ENCODE measurements at regions not wholly inside any gene's neighbourhood (a gene's known extent, or its start where the extent isn't known, plus 50 kb on each side); places are given as distances from the start of the nearest gene placed in this dataset.

DNA sequence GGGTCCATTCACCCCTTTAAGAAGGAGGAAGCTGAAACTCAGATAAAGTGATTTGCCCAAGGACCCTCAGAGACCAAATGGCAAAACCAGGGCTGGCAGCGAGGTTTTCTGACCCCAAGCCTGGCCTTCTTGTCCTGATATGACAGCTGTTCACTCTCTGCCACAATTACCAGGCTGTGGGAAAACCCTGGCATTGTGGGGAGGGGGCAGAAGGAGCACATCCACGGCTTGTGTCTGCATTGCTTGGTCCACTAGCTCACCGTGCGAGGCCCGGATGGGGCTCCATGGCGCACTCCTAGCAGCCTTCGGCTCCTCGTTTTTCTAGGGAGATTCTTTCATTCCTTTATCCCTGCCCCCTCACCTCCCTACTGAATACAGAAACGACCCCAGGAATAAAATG lies 143.4 kb upstream of the SIX2 start:
- TF ChIP-seq, protein P1, sequence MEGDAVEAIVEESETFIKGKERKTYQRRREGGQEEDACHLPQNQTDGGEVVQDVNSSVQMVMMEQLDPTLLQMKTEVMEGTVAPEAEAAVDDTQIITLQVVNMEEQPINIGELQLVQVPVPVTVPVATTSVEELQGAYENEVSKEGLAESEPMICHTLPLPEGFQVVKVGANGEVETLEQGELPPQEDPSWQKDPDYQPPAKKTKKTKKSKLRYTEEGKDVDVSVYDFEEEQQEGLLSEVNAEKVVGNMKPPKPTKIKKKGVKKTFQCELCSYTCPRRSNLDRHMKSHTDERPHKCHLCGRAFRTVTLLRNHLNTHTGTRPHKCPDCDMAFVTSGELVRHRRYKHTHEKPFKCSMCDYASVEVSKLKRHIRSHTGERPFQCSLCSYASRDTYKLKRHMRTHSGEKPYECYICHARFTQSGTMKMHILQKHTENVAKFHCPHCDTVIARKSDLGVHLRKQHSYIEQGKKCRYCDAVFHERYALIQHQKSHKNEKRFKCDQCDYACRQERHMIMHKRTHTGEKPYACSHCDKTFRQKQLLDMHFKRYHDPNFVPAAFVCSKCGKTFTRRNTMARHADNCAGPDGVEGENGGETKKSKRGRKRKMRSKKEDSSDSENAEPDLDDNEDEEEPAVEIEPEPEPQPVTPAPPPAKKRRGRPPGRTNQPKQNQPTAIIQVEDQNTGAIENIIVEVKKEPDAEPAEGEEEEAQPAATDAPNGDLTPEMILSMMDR (IDR thresholded peaks at IDR 0.05; ENCODE audit: low read depth, low read length), result no peak
- DNase-seq (ENCODE audit: extremely low read depth, low read depth), result no peak

DNA sequence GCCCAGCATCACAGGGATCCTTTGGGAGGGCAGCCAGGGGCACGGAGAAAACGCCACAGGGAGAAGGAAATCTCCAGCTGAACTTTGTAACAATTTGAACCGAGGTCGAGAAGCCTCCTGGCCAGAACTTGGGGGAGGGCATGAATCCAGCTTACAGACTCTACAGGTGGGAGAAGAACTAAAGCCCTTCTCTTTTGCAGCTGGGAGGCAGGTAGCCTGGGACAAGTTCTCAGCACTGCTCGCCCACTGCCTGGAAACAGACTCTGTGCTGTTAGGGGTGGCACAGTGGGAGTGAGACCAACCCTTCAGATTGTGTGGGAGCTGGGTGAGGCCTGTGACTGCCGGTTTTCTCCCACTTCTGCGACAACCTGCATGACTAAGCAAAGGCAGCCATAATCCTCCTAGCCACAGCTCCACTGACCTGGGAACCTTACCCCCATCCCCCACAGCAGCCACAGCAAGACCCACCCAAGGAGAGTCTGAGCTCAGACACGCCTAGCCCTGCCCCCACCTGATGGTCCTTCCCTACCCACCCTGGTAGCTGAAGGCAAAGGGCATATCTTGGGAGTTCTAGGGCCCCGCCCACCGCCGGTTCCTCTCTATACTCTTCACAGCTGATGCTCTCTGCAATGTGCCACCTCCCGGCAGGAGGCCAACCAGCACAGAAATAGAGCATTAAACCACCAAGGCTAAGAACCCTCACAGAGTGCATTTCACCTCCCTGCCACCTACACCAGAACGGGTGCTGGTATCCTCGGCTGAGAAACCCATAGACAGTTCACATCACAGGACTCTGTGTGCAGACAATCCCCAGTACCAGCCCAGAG lies 136.0 kb upstream of the SIX2 start:
- no peak for DNase-seq (ENCODE audit: extremely low read depth, low read depth)
- TF ChIP-seq, protein P1 (IDR thresholded peaks at IDR 0.05; ENCODE audit: low read depth, low read length), result no peak

DNA sequence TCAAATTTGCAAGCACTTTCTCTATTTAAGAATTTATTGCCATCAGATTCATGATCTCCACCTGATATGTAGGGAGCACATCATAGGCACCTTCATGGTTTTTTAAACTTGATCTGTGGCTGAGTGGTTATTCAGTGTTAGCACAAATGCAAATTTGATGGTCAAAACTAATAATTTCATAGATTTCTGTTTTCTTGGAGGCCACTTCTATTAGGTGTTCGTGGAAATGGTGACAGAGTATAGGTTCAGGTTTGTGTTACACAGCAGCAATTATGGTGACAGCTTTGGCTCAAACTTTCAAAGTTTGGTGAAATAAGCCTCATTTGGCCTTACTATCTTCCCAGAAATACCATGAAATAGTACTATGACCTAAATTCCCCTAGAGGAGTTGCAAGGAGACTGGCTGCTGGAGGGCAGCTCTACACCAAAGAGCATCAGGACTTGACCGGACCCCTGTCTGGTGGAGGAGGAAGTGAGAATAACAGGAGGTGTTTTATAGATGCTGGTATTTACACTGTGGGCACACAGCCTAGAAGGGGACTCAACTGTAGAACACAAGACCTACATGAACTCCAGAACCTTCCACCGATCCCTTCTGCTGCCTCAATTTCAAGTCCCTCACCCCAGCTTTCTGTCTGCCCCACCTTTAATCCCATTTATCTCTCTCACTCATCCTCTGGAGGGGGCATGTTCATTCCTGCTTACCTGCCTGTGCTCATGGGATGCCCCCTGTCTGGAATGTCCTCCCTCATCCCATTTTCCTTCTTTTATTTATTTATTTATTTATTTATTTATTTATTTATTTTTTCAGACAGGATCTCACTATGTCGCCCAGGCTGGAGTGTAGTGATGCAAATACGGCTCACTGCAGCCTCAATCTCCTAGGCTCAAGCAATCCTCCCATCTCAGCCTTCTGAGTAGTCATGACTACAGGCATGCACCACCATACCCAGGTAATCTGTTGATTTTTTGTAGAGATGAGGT lies 132.9 kb upstream of the SIX2 start:
- TF ChIP-seq, protein P1 (IDR thresholded peaks at IDR 0.05; ENCODE audit: low read depth, low read length), result no peak
- DNase-seq (ENCODE audit: extremely low read depth, low read depth), result no peak

DNA sequence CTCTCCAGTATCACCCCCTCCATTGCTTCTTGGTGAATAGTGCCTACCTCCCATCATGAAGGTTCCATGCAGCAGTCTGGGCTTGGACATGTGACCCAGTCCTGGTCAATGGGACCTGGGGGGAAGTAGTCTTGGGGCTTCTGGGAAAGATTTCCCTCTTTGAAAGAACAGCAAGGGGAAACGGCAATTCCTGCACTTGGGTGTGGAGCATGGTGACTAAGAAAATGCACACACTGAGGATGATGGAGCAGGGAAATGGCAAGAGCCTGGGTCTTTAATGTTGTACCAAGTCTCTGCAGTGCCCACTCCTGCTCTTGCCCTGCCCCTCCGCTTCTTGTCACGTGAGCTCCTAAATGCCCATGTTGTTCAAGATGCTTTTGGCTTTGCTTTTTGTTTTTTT lies 131.4 kb upstream of the SIX2 start:
- TF ChIP-seq, protein P1 (IDR thresholded peaks at IDR 0.05; ENCODE audit: low read depth, low read length), result no peak
- no peak for DNase-seq (ENCODE audit: extremely low read depth, low read depth)

DNA sequence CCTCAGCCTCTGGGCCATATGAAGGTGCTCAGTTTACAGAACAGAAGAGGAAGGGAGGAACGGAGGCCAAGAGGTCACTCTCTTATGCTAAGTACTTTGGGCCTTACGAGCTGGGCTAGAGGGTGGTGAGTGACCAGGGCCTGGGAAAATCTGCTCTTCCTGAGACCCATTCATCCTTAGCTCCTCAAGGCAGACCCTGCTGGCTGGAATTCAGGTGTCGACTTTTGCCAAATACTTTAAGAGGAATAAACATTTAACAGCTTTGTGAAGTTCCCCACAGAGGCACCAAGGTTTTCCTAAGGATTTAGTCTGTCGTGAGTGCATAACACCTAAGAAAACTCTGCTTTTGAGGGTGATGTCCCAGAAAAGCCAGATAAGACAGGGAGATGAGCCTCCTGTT lies 129.7 kb upstream of the SIX2 start:
- TF ChIP-seq, protein P1 (IDR thresholded peaks at IDR 0.05; ENCODE audit: low read depth, low read length), result no peak

DNA sequence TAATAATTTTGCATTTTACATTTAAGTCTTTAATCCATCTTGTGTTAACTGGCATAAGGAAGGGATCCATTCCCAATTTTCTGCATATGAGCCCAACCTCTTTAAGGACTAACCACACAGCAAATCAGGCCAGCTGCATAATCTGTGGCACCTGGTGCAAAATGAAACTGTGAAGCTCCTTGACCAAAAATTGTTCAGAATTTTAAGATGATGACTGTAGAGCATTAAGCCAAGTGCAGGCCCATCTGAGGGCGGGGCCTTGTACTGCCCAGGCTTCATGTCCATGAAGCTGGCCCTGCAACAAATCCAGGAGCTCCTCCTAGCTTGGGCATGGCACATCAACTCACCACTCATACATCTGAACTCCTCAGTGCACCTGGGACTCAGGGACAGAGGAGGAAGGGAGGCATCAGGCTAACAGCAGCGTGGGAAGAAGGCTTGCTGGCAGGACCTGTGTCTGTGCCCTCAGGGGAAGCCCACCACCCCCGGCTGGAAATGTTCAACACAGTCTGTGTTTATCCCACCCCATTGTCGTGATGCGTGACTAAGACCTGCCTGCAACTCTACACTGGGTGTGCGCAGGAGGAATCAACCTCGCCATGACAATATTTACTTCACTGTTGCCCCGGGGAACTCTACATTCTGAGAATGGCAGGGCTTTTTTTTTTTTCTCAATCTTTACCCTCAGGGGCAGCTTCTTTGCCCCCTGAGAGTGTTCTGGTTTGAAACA lies 128.9 kb upstream of the SIX2 start:
- no peak for DNase-seq (ENCODE audit: extremely low read depth, low read depth)
- TF ChIP-seq, protein P1 (IDR thresholded peaks at IDR 0.05; ENCODE audit: low read depth, low read length), result no peak

More for the DNA sequence above, 129.7 kb upstream of the SIX2 start:
- DNase-seq (ENCODE audit: extremely low read depth, low read depth), result no peak
